Peyer's patch (tissue), 4 donors: ENCODE measurements at regions not wholly inside any gene's neighbourhood (a gene's known extent, or its start where the extent isn't known, plus 50 kb on each side); places are given as distances from the start of the nearest gene placed in this dataset.

Experiments used
- DNase-seq, 3 donors: peaks; one replicate each; pipeline ENCODE4 v3.0.0-alpha.2; 2017 to 2019
- H3K27ac ChIP-seq, 4 donors: fragments of 200-600 bp; sonication (generic); one replicate each; pipeline ENCODE4 v1.5.1; 2016 to 2019
- H3K27me3 ChIP-seq, 2 donors: fragments of 200-600 bp; sonication (generic); one replicate each; pipeline ENCODE4 v1.5.1; 2019
- H3K36me3 ChIP-seq, 3 donors: fragments of 200-600 bp; sonication (generic); one replicate each; pipeline ENCODE4 v1.5.1; 2016 to 2019
- H3K4me1 ChIP-seq, 4 donors: fragments of 200-600 bp; sonication (generic); one replicate each; pipeline ENCODE4 v1.5.1; 2016 to 2019
- H3K4me3 ChIP-seq, 4 donors: fragments of 200-600 bp; sonication (generic); 1 replicate in 3 of 4; 2 replicates in 1 of 4; pipeline ENCODE4 v1.5.1; 2016 to 2019; ENCODE audit warnings: mild to moderate bottlenecking in 1 of 4
- H3K9me3 ChIP-seq, 4 donors: fragments of 200-600 bp; sonication (generic); one replicate each; pipeline ENCODE4 v1.5.1; 2016 to 2019; ENCODE audit warnings: mild to moderate bottlenecking in 1 of 4
- POLR2A ChIP-seq, 2 donors: fragments of 450-650 bp; IDR thresholded peaks; one replicate each; pipeline ENCODE4 v1.5.1; 2017; ENCODE audit warnings: antibody characterized with exemption in 2 of 2, mild to moderate bottlenecking in 2 of 2, moderate library complexity in 2 of 2
- TF ChIP-seq, protein P1 (sequence below), 6 experiments: fragments of 450-650 bp in 4 of 6; fragments of 200-600 bp in 2 of 6; sonication (generic) in 1 of 6; IDR thresholded peaks; one replicate each; pipeline ENCODE4 v1.5.1; 2017 to 2019; ENCODE audit warnings: antibody characterized with exemption in 6 of 6, mild to moderate bottlenecking in 3 of 6, moderate library complexity in 1 of 6

- no peak for DNase-seq
- H3K9me3 ChIP-seq, result no peaks in the 10 kb centered on the region
- no peaks in the 10 kb centered on the region for H3K36me3 ChIP-seq
- no peak overlapping the region for H3K4me3 ChIP-seq
- TF ChIP-seq POLR2A (IDR thresholded peaks at IDR 0.05), result no peak
- TF ChIP-seq, protein P1, sequence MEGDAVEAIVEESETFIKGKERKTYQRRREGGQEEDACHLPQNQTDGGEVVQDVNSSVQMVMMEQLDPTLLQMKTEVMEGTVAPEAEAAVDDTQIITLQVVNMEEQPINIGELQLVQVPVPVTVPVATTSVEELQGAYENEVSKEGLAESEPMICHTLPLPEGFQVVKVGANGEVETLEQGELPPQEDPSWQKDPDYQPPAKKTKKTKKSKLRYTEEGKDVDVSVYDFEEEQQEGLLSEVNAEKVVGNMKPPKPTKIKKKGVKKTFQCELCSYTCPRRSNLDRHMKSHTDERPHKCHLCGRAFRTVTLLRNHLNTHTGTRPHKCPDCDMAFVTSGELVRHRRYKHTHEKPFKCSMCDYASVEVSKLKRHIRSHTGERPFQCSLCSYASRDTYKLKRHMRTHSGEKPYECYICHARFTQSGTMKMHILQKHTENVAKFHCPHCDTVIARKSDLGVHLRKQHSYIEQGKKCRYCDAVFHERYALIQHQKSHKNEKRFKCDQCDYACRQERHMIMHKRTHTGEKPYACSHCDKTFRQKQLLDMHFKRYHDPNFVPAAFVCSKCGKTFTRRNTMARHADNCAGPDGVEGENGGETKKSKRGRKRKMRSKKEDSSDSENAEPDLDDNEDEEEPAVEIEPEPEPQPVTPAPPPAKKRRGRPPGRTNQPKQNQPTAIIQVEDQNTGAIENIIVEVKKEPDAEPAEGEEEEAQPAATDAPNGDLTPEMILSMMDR (IDR thresholded peaks at IDR 0.05), result no peak
- no peaks in the 10 kb centered on the region for H3K27me3 ChIP-seq
- no peaks in the 10 kb centered on the region for H3K4me1 ChIP-seq
- H3K27ac ChIP-seq, result no peak overlapping the region
Observed at GRCh38 chr14:85409481-85410210, 120.3 kb upstream of the FLRT2 start.

GRCh38 chr14:85412756-85413155 is 117.2 kb upstream of the FLRT2 start:
- H3K9me3 ChIP-seq, result no peaks in the 10 kb centered on the region
- no peaks in the 10 kb centered on the region for H3K27me3 ChIP-seq
- no peaks in the 10 kb centered on the region for H3K4me1 ChIP-seq
- DNase-seq, result no peak
- H3K4me3 ChIP-seq, result no peak overlapping the region
- no peak for TF ChIP-seq POLR2A (IDR thresholded peaks at IDR 0.05)
- TF ChIP-seq, protein P1 (IDR thresholded peaks at IDR 0.05), result no peak
- H3K36me3 ChIP-seq, result no peaks in the 10 kb centered on the region
- no peak overlapping the region for H3K27ac ChIP-seq

- no peak overlapping the region for H3K27ac ChIP-seq
Observed at GRCh38 chr14:85413836-85414526, 116.0 kb upstream of the FLRT2 start.

GRCh38 chr14:85415015-85415712 is 114.8 kb upstream of the FLRT2 start:
- Histone ChIP-seq H3K36me3 (no peaks in the 10 kb centered on the region), H3K27ac (no peak overlapping the region), H3K9me3 (no peaks in the 10 kb centered on the region), H3K4me3 (no peak overlapping the region), H3K4me1 (no peaks in the 10 kb centered on the region), H3K27me3 (no peaks in the 10 kb centered on the region)
- DNase-seq, result no peak
- TF ChIP-seq POLR2A (IDR thresholded peaks at IDR 0.05), result no peak
- TF ChIP-seq, protein P1 (IDR thresholded peaks at IDR 0.05), result no peak

More at GRCh38 chr14:85413836-85414526, 116.0 kb upstream of the FLRT2 start:
- Histone ChIP-seq H3K36me3 (no peaks in the 10 kb centered on the region), H3K4me3 (no peak overlapping the region), H3K27me3 (no peaks in the 10 kb centered on the region), H3K4me1 (no peaks in the 10 kb centered on the region), H3K9me3 (no peaks in the 10 kb centered on the region)
- DNase-seq, result no peak
- no peak for TF ChIP-seq POLR2A (IDR thresholded peaks at IDR 0.05)
- TF ChIP-seq, protein P1 (IDR thresholded peaks at IDR 0.05), result no peak

DNA sequence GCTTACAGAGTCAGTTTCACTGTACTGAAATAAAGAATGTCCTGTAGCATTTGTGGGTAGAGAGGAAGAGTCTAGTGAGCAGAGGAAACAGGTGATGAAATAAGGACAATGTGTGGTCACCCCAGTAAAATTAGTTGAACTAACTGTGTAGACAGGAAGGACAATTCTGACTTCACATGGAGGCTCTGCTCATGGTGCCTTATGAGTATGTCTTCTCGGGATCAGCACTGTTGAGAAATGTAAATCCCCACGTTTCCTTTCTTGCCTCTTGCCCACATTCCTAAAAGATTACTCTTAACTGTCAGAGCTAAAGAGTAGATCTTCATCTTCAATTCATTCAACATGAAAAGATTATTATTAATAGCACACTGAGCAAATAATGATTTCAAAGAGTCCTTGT is 113.2 kb upstream of the FLRT2 start:
- Histone ChIP-seq H3K4me3 (no peak overlapping the region), H3K9me3 (no peaks in the 10 kb centered on the region), H3K27me3 (no peaks in the 10 kb centered on the region), H3K27ac (no peak overlapping the region), H3K36me3 (no peaks in the 10 kb centered on the region), H3K4me1 (no peaks in the 10 kb centered on the region)
- no peak for DNase-seq
- TF ChIP-seq, protein P1 (IDR thresholded peaks at IDR 0.05), result no peak
- TF ChIP-seq POLR2A (IDR thresholded peaks at IDR 0.05), result no peak
